CD4-positive, alpha-beta T cell treated with Interleukin-4 for 1 hour (primary cell): ENCODE measurements at regions not wholly inside any gene's neighbourhood (a gene's known extent, or its start where the extent isn't known, plus 50 kb on each side); places are given as distances from the start of the nearest gene placed in this dataset.
"Not testable (repeated sequence)": the region's sequence is repeated elsewhere in the genome, so short reads cannot be mapped to it uniquely, and the experiment has no call there.

ENCODE experiments used
- DNase-seq, 2 donors: peaks; one replicate each; pipeline ENCODE4 v3.0.0-alpha.2; 2020 to 2022

DNA sequence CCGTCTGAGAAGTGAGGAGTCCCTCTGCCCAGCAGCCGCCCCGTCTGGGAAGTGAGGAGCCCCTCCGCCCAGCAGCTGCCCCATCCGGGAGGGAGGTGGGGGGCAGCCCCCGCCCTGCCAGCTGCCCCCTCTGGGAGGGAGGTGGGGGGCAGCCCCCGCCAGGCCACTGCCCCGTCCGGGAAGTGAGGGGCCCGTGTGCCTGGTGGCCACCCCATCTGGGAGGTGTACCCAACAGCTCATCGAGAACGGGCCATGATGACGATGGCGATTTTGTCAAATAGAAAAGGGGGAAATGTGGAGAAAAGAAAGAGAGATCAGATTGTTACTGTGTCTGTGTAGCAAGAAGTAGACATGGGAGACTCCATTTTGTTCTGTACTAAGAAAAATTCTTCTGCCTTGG is 208.8 kb downstream of the KDM5D start:
- DNase-seq: not testable (repeated sequence)

GRCh38 chrY:19521976-19522375 is 222.6 kb downstream of the KDM5D start:
- no peak for DNase-seq

DNA sequence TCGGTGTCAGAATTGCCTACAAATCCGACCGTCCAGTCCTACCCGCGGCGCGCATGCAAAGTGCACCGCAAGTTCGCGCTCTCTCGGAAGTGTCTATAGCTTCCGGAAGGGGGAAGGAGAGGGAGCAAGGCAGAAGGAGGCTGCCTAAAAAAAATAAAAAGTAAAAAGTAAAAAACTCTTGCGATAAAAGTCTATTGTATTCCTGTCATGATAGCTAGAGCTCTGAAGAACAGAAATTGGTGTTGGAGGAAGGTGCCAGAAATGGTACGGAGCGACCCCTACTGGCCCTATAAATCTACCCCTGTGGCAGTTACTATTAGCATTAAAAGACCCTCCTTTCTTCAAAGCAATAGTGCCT is 241.5 kb downstream of the KDM5D start:
- DNase-seq: peak in 1 of 2 donors; percentile 49

DNA sequence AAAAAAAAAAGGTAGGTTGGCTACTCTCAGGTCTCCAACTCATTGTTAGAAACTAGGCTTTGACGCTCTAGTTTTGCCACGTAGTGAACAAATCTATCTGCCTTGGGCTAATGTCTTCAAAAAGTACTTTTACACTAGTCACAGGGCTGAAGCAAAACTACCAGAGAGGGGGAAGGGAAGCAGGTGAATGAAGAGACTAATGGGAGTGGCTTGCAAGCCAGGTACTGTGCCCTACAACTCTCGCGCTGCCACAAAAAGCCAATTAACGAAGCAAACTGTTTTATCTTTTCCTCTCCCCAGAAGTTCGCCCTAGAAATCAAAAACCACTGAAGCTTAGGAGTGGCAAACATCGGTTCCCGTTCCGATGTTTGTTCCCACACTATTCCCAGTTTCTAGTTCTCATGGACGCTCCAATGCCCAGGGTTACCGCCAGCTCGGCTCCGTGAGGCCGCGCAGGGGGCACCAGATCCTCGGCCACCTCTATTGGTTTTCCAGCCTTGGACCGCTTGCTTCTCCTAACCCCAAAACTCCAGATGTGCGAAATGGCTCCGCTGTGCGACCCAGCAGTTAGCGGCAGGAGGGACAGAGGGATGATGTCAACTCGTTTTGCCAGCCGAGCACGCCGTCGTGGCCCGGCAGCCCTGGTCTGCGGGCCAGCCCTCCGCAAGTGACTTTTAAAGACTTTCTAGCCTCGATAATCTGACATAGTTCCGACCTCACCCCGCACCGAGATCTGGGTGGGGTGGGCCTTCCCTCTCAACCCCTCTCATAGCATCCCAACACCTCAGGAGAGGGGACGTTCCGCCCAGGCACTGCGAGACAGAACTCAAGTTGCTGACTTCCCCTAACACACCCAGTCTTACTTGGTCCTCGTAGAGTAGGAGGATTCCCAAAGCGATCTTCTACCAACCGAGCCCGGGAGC is 242.1 kb downstream of the KDM5D start:
- peak in 1 of 2 donors; percentile 50 for DNase-seq

DNA sequence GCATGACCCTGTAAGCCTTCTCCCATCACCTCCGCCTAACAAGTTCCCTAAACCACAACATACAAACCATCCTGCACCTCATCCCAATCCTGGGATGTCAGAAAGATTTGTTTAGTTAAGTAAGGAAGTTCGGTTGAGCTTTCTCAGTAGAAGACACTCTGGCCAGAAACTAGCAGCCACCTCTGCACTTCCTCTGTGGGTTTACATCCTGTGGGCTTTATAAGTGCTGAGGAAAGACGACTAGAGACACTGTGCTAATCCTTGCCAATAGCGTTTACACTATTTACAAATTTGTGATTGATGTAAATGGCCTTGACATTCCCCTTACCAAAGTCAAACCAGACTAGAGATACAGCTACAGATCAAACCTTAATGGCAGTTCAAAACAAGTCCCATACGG is 246.0 kb downstream of the KDM5D start:
- peak in 1 of 2 donors; percentile 31 for DNase-seq

DNA sequence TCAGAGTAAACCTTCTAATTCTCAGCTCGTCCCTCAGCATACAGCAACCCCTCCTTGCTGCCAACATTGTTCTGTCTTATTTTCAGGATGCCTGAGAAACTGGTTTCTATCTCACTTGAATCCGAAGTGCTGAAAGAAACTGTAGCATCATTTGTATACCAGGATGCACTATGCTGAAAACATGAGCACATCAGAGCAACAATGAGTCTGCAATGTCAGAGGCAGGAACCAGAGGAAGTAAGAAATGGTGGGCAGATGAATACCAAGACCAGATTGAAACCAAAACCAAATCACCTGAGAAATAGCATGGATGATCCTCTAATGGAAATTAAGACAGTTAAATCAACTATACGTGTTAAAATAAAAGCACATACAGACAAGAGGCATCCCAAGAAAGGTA is 257.0 kb downstream of the KDM5D start:
- no peak for DNase-seq

DNA sequence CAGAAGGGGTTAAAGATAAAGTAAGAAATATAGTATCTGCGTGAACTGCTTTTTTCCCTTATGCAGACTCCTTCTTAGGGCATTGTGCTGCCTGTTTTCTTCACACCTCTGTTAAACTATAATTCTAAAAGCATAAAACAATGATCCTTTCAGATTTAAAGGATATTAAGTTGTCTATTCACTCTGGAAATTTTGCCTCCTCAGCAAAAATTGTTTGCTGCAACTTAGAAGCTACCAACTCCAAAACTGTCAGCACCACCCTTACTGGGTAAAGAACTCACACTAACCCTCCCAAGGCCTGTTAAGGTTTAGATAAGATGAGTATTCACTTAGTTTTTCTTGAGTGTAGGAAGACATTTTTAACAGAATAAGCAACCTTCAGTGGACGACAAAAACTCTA is 259.5 kb downstream of the KDM5D start:
- DNase-seq: no peak

DNA sequence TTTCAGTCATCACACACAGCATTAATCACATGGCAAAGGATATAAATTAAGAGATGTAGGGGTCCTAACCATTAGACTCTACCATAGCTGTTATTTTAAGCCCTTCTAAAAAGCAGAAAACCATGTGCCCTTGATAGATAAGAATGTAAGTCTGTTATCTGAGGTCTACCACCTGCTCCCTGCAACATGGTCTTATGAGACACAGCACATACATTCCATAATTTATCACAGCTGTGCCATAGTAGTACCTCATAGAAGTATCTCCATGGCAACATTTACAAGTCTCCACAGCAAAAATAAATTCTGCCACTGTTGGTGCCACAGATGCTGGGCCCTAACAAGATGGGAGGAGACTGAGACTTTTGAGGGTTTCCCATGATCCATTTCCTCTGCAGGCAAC is 265.4 kb downstream of the KDM5D start:
- no peak for DNase-seq

- DNase-seq: no peak
Measured at GRCh38 chrY:19477959-19478358, 266.6 kb downstream of the KDM5D start.

DNA sequence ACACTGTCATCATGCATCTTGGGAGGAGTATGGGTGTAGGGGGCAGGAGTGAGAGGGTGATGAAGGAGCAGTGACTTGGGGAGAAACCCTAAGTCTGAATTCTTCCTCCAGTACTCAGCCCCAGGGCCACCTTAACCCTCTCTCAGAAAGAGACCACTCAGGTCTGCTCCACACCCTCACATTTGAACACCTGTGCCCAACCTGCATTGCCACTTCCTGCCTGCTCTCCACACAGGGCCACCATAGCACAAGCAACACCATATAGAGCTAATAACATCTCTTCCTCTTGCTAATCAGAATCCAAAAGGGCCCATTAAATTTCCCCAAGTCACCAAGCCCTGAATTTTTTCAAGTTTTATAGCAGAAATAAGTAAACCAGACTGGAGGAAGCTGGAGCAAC is 278.7 kb downstream of the KDM5D start:
- DNase-seq: no peak

DNA sequence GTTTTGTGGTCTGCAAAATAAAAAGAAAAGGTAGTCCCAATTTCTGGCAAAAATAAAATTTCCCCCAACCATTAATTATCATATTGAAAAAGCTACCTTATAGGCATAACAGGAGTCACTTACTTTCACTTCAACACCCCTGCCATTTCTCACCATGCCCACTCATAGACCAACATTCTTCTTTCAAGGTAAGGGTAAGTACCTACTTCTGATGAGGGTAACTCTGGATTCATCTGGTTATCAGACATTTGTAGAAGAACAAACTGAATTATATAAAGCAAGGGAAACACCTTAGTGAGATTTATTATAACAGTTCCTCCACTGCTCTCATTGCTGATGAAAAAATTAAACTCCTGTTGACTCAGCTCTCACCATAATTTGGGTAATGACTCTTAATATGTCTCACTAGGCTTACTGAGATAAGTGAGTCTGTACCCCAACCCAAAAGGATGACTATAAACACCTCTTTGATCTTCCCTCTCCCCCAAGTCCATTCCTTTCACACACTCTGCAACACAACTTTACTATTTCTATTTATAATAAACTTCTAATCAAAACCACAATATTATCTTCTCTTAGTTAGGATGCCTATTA is 287.6 kb downstream of the KDM5D start:
- DNase-seq: no peak

- DNase-seq: peak in 1 of 2 donors; percentile 67
Measured at GRCh38 chrY:19433059-19433458, 311.5 kb downstream of the KDM5D start.

- no peak for DNase-seq
Measured at GRCh38 chrY:19427736-19428518, 316.6 kb downstream of the KDM5D start.

GRCh38 chrY:19427191-19427590 is 317.3 kb downstream of the KDM5D start:
- DNase-seq: not testable (repeated sequence)

GRCh38 chrY:19410980-19411766 is 333.4 kb downstream of the KDM5D start:
- no peak for DNase-seq

- no peak for DNase-seq
Measured at GRCh38 chrY:19406246-19406645, 338.3 kb downstream of the KDM5D start.

DNA sequence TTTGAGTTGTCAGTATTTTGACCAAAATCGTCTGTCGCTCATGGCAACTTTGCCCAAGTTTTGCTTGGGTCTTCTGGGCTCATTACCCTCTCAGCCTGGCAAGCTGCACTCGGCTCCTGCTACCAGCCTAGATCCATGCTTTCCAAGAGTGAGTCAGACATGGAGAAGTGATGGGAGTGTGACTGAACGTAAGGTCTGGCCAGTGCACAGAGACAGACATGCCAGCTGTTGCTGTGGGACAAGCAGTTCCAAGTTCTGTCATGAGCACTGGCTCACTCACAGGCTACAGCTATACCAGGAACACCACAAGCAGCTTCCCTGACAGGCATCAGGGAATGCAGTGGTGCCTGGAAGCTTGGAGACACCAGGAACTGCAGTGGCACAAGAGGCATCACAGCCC is 338.9 kb downstream of the KDM5D start:
- DNase-seq: no peak

- DNase-seq: peak in 1 of 2 donors; percentile 11
Measured at GRCh38 chrY:19392876-19393275, 351.6 kb downstream of the KDM5D start.

- no peak for DNase-seq
Measured at GRCh38 chrY:19391922-19392321, 352.6 kb downstream of the KDM5D start.

DNA sequence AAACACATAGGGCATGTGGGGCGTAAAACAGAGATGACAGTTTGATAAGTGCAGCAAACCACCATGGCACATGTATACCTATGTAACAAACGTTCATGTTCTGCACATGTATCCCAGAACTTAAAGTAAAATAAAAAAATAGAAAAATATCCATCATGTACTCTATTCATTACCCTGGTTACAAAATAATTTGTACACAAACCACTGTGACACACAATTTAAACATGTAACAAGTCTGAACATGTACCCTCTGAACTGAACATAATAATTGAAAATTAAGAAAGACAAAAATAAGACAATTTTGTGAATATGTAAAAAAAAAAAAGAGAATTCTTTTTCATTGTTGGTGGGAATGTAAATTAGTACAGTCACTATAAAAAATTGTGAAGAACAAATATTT is 379.2 kb downstream of the KDM5D start:
- no peak for DNase-seq

- DNase-seq: no peak
Measured at GRCh38 chrY:19357249-19357648, 387.3 kb downstream of the KDM5D start.

DNA sequence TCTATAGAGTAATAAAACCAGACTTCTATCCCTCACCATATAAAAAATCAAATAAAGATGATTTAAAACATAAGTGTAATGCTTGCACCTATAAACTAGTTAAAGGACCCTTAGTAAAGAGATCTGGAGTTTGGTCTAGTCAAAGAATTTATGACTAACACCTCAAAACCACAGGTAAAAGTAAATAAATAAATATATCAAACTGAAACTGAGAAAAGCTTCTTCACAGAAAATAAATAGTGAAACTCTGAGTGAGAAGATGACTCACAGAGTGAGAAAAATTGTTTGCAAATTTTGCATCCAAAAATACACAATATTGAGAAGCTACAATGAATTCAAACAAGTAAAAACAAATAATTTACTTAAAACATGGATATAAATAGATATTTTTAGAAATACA is 387.8 kb downstream of the KDM5D start:
- DNase-seq: no peak

DNA sequence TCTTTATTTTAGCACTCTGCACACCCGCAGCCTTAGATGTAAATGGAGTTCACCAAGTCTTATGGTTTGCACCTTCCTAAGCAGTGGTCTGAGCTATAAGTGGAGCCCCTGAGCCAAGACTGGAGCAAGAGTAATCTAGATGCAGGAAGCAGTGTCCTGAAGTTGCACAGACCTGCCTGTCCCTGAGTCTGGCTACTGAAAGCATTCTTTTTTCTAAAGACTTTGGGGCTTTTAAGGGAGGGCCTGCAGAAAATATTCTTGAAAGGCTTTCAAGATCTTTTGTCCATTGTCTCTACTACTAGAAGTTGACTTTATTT is 389.7 kb downstream of the KDM5D start:
- DNase-seq: no peak
